Jurkat, Clone E6-1 (cell line): ENCODE measurements at regions not wholly inside any gene's neighbourhood (a gene's known extent, or its start where the extent isn't known, plus 50 kb on each side); places are given as distances from the start of the nearest gene placed in this dataset.
"Not testable (repeated sequence)": the region's sequence is repeated elsewhere in the genome, so short reads cannot be mapped to it uniquely, and the experiment has no call there.

Experiments used
- DNase-seq: peaks from one replicate; pipeline ENCODE4 v3.0.0-alpha.2; 2011; ENCODE audit warnings: low read depth, low spot score
- H3K4me3 ChIP-seq: 2 replicates; pipeline ENCODE4 v1.5.1; 2011; ENCODE audit warnings: mild to moderate bottlenecking, low read length, control low read depth, moderate library complexity

- no peak for DNase-seq
- H3K4me3 ChIP-seq: no peak overlapping the region
Observed at GRCh38 chr2:226115102-226115831, 684.4 kb downstream of the IRS1 start.

GRCh38 chr2:226114436-226114835, 685.2 kb downstream of the IRS1 start:
- DNase-seq: no peak
- no peak overlapping the region for H3K4me3 ChIP-seq

- no peak for DNase-seq
- no peak overlapping the region for H3K4me3 ChIP-seq
Observed at GRCh38 chr2:226098861-226099745, 699.6 kb downstream of the NYAP2 start.

GRCh38 chr2:226095058-226095457, 695.5 kb downstream of the NYAP2 start:
- H3K4me3 ChIP-seq: no peak overlapping the region
- no peak for DNase-seq

- no peak overlapping the region for H3K4me3 ChIP-seq
- no peak for DNase-seq
Observed at GRCh38 chr2:226093364-226093763, 693.9 kb downstream of the NYAP2 start.

- DNase-seq: no peak
- H3K4me3 ChIP-seq: no peak overlapping the region
Observed at GRCh38 chr2:226088366-226088674, 688.8 kb downstream of the NYAP2 start.

GRCh38 chr2:226087505-226088365, 688.2 kb downstream of the NYAP2 start:
- DNase-seq: no peak

GRCh38 chr2:226087051-226087450, 687.5 kb downstream of the NYAP2 start:
- no peak overlapping the region for H3K4me3 ChIP-seq
- DNase-seq: no peak

More at GRCh38 chr2:226087505-226088365, 688.2 kb downstream of the NYAP2 start:
- H3K4me3 ChIP-seq: no peak overlapping the region

- peak; percentile 15 for DNase-seq
- H3K4me3 ChIP-seq: no peak overlapping the region
Observed at GRCh38 chr2:226086190-226086589, 686.7 kb downstream of the NYAP2 start.

GRCh38 chr2:226085425-226085824, 685.9 kb downstream of the NYAP2 start:
- DNase-seq, H3K4me3 ChIP-seq: not testable (repeated sequence)

- DNase-seq: no peak
- no peak overlapping the region for H3K4me3 ChIP-seq
Observed at GRCh38 chr2:226080334-226080733, 680.8 kb downstream of the NYAP2 start.

- no peak for DNase-seq
- no peak overlapping the region for H3K4me3 ChIP-seq
Observed at GRCh38 chr2:226079671-226080181, 680.2 kb downstream of the NYAP2 start.

- DNase-seq: no peak
- H3K4me3 ChIP-seq: no peak overlapping the region
Observed at GRCh38 chr2:226079196-226079595, 679.7 kb downstream of the NYAP2 start.

GRCh38 chr2:226078666-226079065, 679.2 kb downstream of the NYAP2 start:
- no peak for DNase-seq
- no peak overlapping the region for H3K4me3 ChIP-seq

GRCh38 chr2:226077841-226078240, 678.3 kb downstream of the NYAP2 start:
- no peak for DNase-seq
- H3K4me3 ChIP-seq: no peak overlapping the region

- DNase-seq: no peak
Observed at GRCh38 chr2:226077031-226077430, 677.5 kb downstream of the NYAP2 start.

GRCh38 chr2:226076529-226076928, 677.0 kb downstream of the NYAP2 start:
- no peak for DNase-seq

More at GRCh38 chr2:226077031-226077430, 677.5 kb downstream of the NYAP2 start:
- H3K4me3 ChIP-seq: no peak overlapping the region

GRCh38 chr2:226074391-226074790, 674.9 kb downstream of the NYAP2 start:
- DNase-seq: no peak
- H3K4me3 ChIP-seq: no peak overlapping the region

More at GRCh38 chr2:226076529-226076928, 677.0 kb downstream of the NYAP2 start:
- H3K4me3 ChIP-seq: no peak overlapping the region

- DNase-seq: no peak
- H3K4me3 ChIP-seq: no peak overlapping the region
Observed at GRCh38 chr2:226073496-226074160, 674.1 kb downstream of the NYAP2 start.
